ENCODE measurements at regions not wholly inside any gene's neighbourhood (a gene's known extent, or its start where the extent isn't known, plus 50 kb on each side); places are given as distances from the start of the nearest gene placed in this dataset.

GRCh38 chr2:18172607-18173006 is 294.1 kb downstream of the KCNS3 start:
- no peak for DNase-seq

DNA sequence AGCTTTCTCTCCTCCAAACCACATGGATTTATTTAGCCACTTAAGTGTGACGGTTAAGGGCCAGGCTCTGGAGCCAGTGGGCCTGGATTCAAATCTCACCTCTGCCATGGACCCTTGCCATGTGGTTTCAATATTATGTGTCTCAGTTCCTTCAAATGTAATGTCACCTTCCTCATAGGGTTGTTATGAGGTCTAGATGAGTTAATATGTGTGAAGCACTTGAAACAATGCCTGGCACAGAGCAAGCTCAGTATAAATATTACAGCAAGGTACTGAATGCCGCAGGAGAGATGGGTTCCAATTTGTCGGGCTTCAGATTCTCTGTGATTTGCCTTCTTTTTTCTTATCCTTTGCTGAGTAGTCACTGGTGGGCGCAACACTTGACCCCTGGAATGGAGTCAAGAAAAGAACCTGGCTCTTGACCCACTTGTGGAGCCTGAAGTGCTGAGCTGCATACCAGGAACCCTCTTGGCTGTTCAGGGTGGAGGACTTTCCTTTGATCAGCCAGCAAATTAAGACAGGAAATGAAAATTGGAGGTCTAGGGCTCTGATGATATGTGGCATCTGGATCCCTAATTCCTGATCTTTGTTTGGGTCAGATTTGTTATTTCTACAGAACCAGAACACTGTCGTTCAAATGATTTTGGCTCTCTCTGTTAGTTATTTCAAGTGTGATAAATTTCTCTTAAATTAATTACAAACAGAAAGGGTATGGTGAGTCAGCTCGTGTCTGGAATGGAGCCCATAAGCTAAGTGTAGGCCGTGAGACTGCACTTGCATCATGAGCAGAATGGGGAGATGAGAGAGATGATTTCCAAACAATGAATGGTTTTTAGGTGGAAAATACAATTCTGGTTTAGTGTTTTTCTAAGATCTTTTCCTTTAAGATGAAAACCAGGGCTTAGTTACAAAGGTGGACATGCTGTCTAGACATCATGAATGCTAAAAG is 293.0 kb downstream of the KCNS3 start:
- no peak for DNase-seq

- no peak for DNase-seq
These were observed 292.2 kb downstream of the KCNS3 start for GRCh38 chr2:18170642-18171041.

GRCh38 chr2:18169893-18170175 is 291.4 kb downstream of the KCNS3 start:
- DNase-seq: no peak

- DNase-seq: no peak
These were observed 290.8 kb downstream of the KCNS3 start for GRCh38 chr2:18169121-18169892.

GRCh38 chr2:18167871-18168270 is 289.4 kb downstream of the KCNS3 start:
- no peak for DNase-seq

- DNase-seq: no peak
These were observed 283.2 kb downstream of the KCNS3 start for GRCh38 chr2:18161681-18162080.

DNA sequence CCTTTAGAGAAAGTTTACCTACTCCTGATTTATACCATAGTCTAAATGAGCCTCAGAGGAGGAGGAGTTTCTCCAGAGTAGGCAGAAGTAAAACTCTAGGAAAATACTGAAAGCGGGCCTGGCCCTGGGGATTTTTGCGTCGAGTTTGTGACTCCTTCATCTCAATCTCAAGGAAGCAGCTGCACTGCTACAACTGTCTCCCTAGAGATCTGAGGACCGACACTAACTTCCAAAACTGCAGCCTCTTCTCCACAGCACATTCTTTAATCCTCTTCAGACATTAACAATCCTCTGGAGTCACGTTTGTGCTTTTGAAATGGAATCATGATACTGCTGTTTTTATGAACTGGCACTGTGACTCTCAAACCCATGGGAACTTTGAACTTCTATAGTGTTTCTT is 281.4 kb downstream of the KCNS3 start:
- DNase-seq: no peak

DNA sequence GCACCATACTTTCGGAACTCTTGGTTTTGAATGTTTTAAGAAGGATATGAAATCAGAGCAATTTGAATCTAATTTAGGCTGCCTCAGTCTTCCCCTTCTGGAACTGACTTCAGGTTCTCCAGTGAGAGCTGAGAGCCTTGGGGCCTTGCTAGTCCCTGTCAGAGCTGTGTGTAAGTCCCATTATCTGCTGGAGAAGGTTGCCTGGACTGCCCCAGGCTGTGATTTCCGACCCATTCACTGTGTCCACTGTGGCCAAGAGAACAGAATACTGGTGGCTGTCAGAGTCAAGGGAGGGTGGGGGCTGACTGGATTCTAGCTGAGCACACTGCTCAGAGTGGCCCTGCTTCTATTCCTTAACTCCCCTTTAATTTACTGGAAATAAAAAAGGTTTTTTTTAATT is 278.0 kb downstream of the KCNS3 start:
- no peak for DNase-seq

GRCh38 chr2:18156002-18156401 is 277.5 kb downstream of the KCNS3 start:
- no peak for DNase-seq

DNA sequence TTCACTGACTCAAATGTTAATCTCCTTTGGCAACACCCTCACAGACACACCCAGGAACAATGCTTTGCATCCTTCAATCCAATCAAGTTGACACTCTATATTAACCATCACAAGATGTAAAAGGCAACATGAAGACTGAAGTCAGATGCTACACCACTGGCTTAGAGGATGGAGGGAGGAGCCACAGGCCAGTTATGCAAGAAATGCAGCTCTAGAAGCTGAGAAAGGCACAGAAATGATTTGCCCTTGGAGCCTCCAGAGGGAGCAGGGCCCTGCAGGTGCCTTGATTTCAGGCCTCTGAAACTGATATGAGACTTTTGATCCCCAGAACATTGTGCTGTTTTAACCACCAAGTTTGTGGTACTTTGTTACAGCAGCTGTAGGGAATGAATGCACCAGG is 276.3 kb downstream of the KCNS3 start:
- no peak for DNase-seq

DNA sequence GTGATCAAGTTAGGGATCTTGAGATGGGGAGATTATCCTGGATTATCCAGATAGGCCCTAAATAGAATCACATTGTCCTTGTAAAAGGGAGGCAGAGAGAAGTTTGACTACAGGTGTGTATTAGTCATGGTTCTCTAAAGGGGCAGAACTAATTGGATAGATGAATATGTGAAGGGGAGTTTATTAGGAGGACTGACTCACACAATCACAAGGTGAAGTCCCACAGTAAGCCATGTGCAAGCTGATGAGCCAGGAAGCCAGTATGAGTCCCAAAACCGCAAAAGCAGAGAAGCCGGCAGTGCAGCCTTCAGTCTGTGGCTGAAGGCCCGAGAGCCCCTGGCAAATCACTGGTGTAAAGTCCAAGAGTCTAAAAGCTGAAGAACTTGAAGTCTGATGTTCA is 275.8 kb downstream of the KCNS3 start:
- no peak for DNase-seq

DNA sequence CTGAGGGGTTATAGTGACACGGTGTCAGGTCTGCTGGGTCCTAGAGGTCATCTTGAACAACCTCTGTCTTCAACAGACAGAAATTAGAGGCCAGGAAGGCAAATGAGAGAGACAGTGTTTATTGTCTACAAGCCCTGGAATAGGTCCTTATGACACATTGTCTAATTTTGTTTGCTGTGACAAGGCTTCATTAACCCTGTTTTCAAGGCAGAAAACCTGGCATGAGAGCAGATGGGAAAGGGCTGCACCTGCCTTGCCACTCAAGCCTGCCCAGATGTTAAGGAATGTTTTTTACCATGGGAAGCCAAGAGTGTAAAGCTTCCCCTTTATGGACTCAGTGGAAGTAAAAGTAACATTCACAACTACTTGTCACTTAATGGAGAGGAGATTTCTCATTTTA is 275.3 kb downstream of the KCNS3 start:
- no peak for DNase-seq

DNA sequence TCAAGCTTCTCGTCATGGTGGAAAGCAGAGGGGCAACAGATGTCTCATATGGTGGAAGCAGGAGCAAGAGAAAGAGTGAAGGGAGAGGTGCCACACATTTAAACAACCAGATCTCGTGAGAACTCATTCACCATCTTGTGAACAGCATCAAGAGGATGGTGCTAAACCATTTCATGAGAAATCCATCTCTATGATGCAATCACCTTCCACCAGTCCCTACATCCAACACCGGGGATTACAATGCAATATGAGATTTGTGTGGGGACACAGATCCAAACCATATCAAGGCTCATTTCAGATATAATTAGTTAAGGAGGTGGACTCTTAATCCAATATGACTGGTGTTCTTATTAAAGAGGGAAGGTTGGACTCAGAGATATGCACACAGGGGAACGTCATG is 272.8 kb downstream of the KCNS3 start:
- no peak for DNase-seq

GRCh38 chr2:18149660-18150246 is 271.3 kb downstream of the KCNS3 start:
- no peak for DNase-seq

DNA sequence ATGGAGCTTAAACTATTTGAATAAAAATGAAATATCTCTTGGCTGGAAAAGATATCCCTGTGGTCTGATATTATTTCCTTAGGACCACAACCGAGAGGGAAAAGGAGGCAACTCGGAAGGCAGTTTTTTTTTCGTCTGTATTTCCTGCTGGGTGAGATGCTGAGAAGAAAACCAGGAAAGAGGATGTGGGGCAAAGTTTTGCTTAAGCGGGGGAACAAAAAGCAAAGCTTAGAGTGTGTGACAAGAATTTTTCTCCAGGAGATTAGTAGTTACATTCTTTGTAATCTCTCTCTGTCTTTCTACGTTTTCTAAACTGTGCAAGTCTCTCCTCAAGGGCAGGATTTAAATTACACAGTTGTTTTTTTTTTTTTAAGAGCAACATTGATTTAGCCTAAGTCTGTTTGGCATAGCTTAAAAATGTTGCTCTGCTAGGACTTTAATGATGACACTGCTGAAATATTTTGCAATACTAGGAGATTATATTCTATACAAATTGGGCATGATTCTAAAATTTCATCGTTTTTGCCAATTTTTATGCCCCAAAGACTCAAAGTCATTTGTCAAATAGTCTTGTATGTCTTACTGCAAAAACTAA is 258.5 kb downstream of the KCNS3 start:
- no peak for DNase-seq

DNA sequence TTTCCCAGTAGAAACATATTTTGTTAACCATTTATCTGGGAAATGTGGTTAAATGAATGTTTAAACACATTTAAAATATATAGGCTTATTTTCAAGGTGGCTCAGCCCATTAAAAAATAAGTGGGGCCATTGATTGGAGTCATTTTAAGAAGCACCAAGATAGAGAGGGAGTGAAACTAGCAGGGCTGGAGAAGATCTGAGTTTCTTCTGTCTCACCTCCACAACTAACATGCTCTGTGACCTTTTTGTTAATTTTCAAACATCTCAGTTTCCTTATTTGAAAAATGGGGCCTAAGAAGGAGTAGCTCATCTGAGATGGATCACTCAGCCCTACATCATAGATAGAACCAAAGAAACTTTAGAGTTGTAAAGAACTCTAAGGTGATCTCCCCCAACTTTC is 254.8 kb downstream of the KCNS3 start:
- no peak for DNase-seq

- DNase-seq: peak; percentile 25
These were observed 254.2 kb downstream of the KCNS3 start for GRCh38 chr2:18132697-18133096.

DNA sequence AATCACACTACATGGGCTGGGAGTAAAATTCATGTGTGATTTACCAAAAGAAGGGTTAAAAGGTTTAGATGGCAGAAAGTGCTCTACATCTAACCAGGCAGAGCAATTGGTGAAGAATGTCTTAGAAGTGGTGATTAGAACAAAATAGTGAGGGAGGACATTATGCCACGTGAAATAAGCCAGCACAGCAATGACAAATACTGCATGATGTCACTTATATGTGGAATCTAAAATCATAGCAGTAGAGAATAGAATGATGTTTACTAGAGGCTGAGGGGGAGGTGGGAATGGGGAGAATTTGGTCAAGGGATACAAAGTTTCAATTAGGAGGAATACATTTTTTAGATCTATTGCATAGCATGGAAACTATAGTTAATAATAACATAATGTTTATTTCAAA is 253.3 kb downstream of the KCNS3 start:
- no peak for DNase-seq

DNA sequence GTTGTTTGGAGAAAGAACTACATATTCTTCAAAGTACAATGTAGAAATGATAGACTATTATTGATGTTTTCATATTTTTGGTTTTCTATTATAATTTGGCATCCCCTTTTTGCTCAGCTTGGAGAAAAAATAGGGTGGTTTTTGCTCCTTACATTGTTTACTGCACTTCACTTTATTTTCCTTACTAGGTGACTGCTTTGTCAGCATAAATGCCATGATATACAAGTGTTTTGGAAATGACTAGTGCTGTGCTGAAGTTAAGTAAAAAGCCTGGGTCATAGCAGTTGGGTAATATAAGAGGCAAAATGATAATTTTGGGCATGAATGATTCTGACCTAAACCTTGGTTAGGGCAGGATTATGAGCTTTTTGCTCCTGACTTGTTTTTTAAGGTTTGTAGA is 250.9 kb downstream of the KCNS3 start:
- DNase-seq: no peak

DNA sequence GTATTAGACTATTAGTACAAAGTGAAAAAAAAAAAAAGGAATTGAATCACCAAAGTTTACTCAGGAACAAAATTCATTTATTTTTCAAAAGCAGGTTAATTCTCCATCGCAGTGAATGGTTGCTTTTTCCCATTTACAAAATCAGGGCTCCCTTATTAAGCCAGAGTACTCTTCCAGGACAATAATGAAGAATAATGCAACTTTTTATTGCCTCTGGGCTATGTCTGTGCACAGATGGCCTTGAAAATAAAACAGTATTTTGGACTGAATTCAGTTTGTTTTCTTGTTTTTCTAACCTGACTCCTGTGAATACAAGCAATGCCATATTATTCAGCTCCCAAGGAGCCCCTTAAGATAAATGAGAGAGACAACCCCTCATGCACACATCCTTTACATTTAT is 246.8 kb downstream of the KCNS3 start:
- DNase-seq: no peak

- no peak for DNase-seq
These were observed 245.8 kb downstream of the KCNS3 start for GRCh38 chr2:18124116-18124835.

DNA sequence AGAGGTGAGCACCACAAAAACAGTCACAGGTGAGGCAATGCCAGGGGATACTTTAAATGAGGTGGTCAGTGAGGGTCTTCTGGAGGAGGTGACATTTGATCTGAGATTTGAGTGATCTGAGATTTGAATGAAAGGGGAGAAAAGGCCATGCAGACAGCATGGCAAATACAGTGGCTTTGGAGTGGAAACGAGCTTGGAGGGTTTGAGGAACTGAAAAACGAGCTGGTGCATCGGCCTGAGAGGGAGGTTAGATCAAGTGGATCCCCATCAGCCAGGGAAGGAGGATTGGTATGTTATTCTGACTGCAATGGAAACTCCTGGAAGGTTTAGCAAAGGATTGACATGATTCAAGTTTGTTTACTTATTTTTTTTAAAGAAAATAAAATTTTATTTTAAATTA is 245.1 kb downstream of the KCNS3 start:
- DNase-seq: no peak

All from NCI-H226 (cell line).